Pancreas (tissue), 10 donors: ENCODE measurements at regions not wholly inside any gene's neighbourhood (a gene's known extent, or its start where the extent isn't known, plus 50 kb on each side); places are given as distances from the start of the nearest gene placed in this dataset.

Source experiments
- ATAC-seq, 4 donors: fragments of 200-7000 bp; cut with Tn5 transposase; one replicate each; pipeline versions ENCODE4 v1.8.0 to v1.9.1; 2020; ENCODE audit warnings: mild to moderate bottlenecking in 4 of 4, moderate library complexity in 4 of 4
- DNase-seq, 6 donors: peaks; one replicate each; pipeline ENCODE4 v3.0.0-alpha.2; 2020
- FAIRE-seq: peaks from 2 replicates; lab custom pipeline; 2012; peaks lifted over from hg19 to GRCh38; lab: Jason Lieb, UNC
- H3K27ac ChIP-seq, 4 donors: fragments of 200-600 bp; sonication (generic); 1 replicate in 3 of 4; 2 replicates in 1 of 4; pipeline versions ENCODE4 v1.5.0 to v1.8.0; 2020
- H3K27me3 ChIP-seq, 4 donors: fragments of 200-600 bp; one replicate each; pipeline ENCODE4 v1.8.0; 2021
- H3K36me3 ChIP-seq, 3 donors: fragments of 200-600 bp; sonication (generic) in 1 of 3; one replicate each; pipeline versions ENCODE4 v1.5.0 to v1.8.0; 2020 to 2021
- H3K4me1 ChIP-seq, 3 donors: fragments of 200-600 bp; one replicate each; pipeline ENCODE4 v1.8.0; 2021
- H3K4me3 ChIP-seq, 4 donors: fragments of 200-600 bp; sonication (generic) in 2 of 4; one replicate each; pipeline versions ENCODE4 v1.5.0 to v1.8.0; 2020 to 2021
- H3K9me3 ChIP-seq, 4 donors: fragments of 200-600 bp; one replicate each; pipeline ENCODE4 v1.8.0; 2021
- WGBS, 2 donors: extraction: QIAGEN DNeasy Blood & Tissue Kit; methylation state at CpG; one replicate each; pipeline ENCODE4 v1.1.7; 2013; 5-methylcytosine and 5-hydroxymethylcytosine counted together
- intact Hi-C, 3 donors: fragments of 100-400 bp; cut with DNase I; formaldehyde crosslinking; loops; one replicate each; pipeline versions ENCODE4 v1.11.1 to v1.14.2; 2022
- TF ChIP-seq, protein P1 (sequence below), 4 donors: fragments of 200-600 bp; sonication (generic) in 3 of 4; IDR thresholded peaks; one replicate each; pipeline versions ENCODE4 v1.5.0 to v1.8.0; 2021; ENCODE audit warnings: antibody characterized with exemption in 4 of 4
- donor health status: healthy with polysubstance abuse.
- donor health status: DM: no; HTN: no; CAD: no; lungs with moderate emphysema.
- donor health status: DM: no; HTN: no; CAD: no.
- donor health status: control.
- donor health status: control.
- donor health status: Bipolar disorder and iron deficiency.
- donor health status: DM: yes; HTN: yes; CAD: no.
- donor health status: DM: no; HTN: no; CAD: no.
- donor health status: DM: no; HTN: no; CAD: no.
- donor health status: DM: yes; HTN: yes; CAD: no.

DNA sequence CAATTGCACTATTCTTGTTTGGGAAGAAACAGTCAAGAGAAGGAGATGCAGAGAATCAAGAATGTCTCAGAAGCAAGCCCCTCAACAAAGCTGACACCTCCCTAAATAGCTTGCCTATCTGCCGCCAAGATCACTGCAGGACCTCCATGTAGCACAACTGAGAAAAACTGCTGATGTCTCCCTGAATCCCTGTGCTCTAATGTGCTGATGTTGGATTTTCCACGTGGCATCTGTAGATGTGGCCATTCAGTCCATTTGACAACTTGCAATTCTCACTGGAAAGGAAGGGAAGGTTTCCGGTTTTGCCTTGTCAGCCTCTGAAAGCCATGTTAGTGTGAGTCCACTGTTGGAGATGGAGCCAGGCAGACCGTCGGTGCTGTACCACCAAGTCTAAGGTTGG is 374.0 kb downstream of the DIRAS2 start:
- Histone ChIP-seq H3K4me1 (peaks cover 0 to 7% (median 0%) of the 10 kb centered on the region in 3 donors), H3K36me3 (no peaks in the 10 kb centered on the region), H3K27ac (no peak overlapping the region), H3K9me3 (no peaks in the 10 kb centered on the region), H3K4me3 (no peak overlapping the region), H3K27me3 (no peaks in the 10 kb centered on the region)
- no peak for ATAC-seq
- intact Hi-C loops: no loop called here
- TF ChIP-seq, protein P1, sequence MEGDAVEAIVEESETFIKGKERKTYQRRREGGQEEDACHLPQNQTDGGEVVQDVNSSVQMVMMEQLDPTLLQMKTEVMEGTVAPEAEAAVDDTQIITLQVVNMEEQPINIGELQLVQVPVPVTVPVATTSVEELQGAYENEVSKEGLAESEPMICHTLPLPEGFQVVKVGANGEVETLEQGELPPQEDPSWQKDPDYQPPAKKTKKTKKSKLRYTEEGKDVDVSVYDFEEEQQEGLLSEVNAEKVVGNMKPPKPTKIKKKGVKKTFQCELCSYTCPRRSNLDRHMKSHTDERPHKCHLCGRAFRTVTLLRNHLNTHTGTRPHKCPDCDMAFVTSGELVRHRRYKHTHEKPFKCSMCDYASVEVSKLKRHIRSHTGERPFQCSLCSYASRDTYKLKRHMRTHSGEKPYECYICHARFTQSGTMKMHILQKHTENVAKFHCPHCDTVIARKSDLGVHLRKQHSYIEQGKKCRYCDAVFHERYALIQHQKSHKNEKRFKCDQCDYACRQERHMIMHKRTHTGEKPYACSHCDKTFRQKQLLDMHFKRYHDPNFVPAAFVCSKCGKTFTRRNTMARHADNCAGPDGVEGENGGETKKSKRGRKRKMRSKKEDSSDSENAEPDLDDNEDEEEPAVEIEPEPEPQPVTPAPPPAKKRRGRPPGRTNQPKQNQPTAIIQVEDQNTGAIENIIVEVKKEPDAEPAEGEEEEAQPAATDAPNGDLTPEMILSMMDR (IDR thresholded peaks at IDR 0.05): no peak
- FAIRE-seq: no peak
- WGBS, 2 donors: 63 to 92% methylated on average over 5 of the region's 5 CpGs
- no peak for DNase-seq

DNA sequence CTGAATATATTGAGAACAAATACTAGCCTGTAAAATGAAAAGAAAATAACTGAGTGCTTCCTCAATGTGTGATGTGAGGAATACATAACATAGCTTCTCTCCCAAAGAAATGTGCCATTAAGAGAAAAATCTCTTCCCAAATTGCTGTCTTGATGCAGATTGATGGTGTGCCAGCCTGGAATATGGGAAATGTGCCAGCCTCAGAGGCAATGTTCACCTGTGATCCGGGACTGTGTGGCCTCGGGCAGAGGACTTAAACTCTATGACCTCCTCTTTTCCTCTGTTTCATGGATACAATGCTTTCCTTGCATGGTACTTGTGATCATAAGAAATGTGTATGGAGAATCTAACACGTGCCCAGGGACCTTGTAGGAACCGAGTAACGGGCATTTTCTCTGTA is 370.9 kb downstream of the DIRAS2 start:
- Histone ChIP-seq H3K4me1 (peaks cover 0 to 7% (median 0%) of the 10 kb centered on the region in 3 donors), H3K27ac (no peak overlapping the region), H3K4me3 (no peak overlapping the region), H3K9me3 (no peaks in the 10 kb centered on the region), H3K36me3 (no peaks in the 10 kb centered on the region), H3K27me3 (no peaks in the 10 kb centered on the region)
- intact Hi-C loops: no loop called here
- WGBS, 2 donors: 11 to 20% methylated on average over 5 of the region's 5 CpGs
- TF ChIP-seq, protein P1 (IDR thresholded peaks at IDR 0.05): no peak
- DNase-seq: peak in 2 of 6 donors; percentile 14 to 30
- ATAC-seq: peak in 1 of 4 donors; percentile 48
- FAIRE-seq: no peak

DNA sequence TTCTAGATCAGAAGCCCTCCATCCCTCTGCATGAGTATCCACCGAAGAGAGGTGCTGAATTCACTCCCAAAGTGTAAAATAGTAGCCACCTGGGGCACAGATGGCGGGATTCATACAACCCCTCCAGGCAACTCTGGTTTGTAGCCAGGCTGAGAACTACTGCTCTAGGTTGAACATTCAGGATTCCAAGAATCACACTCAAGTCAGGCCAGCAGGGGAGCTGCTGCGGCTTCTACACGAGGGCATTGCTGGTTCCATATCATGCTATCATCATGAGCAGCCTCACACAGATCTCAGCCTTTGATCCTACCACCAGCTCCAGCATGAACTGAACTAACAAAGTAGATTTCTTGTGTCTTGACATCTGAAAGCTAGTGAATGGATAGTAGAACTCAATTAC is 367.9 kb downstream of the DIRAS2 start:
- ATAC-seq: no peak

DNA sequence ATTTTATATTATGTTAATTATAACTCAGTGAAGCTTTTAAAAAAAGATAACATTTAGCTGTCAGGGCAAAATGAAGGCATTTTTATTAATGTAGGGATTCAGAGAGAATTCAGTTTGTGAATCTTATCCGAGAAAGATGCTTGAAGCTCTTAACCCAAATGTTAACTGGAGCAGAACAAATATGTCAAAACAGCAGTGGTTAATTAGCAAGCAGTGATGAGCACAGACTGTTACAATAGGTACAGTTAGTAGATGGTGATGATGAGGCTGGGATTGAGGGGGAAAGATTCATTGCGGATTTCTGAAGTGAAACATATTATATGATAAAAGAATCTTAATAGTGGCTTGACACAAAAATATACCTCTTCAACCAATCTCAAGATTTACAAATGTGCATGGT is 356.7 kb downstream of the DIRAS2 start:
- DNase-seq (no peak), ATAC-seq (peak in 1 of 4 donors; percentile 43), FAIRE-seq (no peak)
- Histone ChIP-seq H3K36me3 (no peaks in the 10 kb centered on the region), H3K27me3 (no peaks in the 10 kb centered on the region), H3K4me3 (no peak overlapping the region), H3K27ac (no peak overlapping the region), H3K4me1 (no peaks in the 10 kb centered on the region), H3K9me3 (no peaks in the 10 kb centered on the region)
- intact Hi-C loops: no loop called here
- TF ChIP-seq, protein P1 (IDR thresholded peaks at IDR 0.05): no peak
- 82 to 84% methylated on average over 2 of the region's 2 CpGs for WGBS, 2 donors

More for the DNA sequence above, 367.9 kb downstream of the DIRAS2 start:
- Histone ChIP-seq H3K9me3 (no peaks in the 10 kb centered on the region), H3K4me1 (peaks cover 0 to 7% (median 0%) of the 10 kb centered on the region in 3 donors), H3K27me3 (no peaks in the 10 kb centered on the region), H3K36me3 (no peaks in the 10 kb centered on the region), H3K4me3 (no peak overlapping the region), H3K27ac (no peak overlapping the region)
- WGBS, 2 donors: 75 to 79% methylated on average over 4 of the region's 4 CpGs
- intact Hi-C loops: no loop called here
- FAIRE-seq (no peak), DNase-seq (no peak)
- TF ChIP-seq, protein P1 (IDR thresholded peaks at IDR 0.05): no peak

DNA sequence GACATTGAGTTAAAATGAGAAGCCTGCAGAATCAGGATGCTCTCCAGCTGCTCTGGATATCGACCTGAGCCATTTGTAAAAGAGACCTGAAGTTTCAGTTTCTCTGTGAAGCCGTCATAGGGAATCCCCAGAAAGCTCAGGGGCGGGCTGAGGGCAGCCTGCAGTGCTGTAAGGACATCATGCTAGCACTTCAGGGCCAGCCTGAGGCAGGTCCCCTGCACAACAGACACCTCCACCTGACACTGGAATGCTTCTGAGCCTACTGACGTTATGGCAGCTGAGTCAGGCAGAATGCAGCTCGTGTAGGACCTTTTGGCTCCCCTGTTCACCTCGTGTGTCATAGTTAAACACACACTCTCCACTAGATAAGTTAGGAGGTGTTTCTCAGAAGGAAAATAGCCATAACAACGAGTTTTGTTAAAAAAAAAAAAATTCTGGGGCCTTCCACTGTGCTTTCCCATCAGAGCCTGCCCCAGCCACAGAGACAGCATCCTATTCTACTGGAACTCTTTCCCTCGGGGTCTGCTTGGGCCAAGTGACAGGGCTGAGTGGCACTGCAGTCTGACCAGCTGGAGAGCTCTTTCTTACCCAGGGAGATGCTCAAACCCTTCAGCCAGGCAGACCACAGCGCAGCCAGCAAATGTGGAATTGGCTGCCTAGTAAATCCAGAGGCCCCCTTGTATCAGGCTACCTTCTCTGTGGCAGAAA is 354.9 kb downstream of the DIRAS2 start:
- WGBS, 2 donors: 44 to 52% methylated on average over 9 of the region's 9 CpGs
- H3K27me3 ChIP-seq: no peaks in the 10 kb centered on the region
- H3K36me3 ChIP-seq: no peaks in the 10 kb centered on the region
- no peaks in the 10 kb centered on the region for H3K9me3 ChIP-seq
- FAIRE-seq (no peak), DNase-seq (no peak), ATAC-seq (peak in 3 of 4 donors; percentile 35 to 57 (median 56))
- no peak overlapping the region for H3K27ac ChIP-seq
- H3K4me1 ChIP-seq: no peaks in the 10 kb centered on the region
- no peak overlapping the region for H3K4me3 ChIP-seq
- intact Hi-C loops: no loop called here
- TF ChIP-seq, protein P1 (IDR thresholded peaks at IDR 0.05): no peak
